WTC11 (cell line): ENCODE measurements at regions not wholly inside any gene's neighbourhood (a gene's known extent, or its start where the extent isn't known, plus 50 kb on each side); places are given as distances from the start of the nearest gene placed in this dataset.

Experiments used
- ATAC-seq: fragments of 200-7000 bp; cut with Tn5 transposase; 2 replicates; pipeline ENCODE4 v1.10.0; 2021; ENCODE audit warnings: mild to moderate bottlenecking, moderate library complexity
- CTCF ChIA-PET: fragments of 300-600 bp; sonication (Branson Sonifier 250); formaldehyde crosslinking; loops from one replicate; lab custom pipeline; 2021; ENCODE audit warnings: antibody characterized with exemption; lab: Charles Lee
- POLR2A ChIA-PET: fragments of 350-600 bp; sonication (Branson Sonifier 250); formaldehyde crosslinking; loops from one replicate; lab custom pipeline; 2021; ENCODE audit warnings: antibody characterized with exemption; lab: Charles Lee
- DNase-seq: peaks from one replicate; pipeline ENCODE4 v3.0.0; 2021; ENCODE audit warnings: low spot score
- H3K27ac Mint-ChIP-seq: 2 replicates; pipeline ENCODE4 v1.8.0; 2021; ENCODE audit warnings: mixed read lengths
- H3K27me3 Mint-ChIP-seq: 2 replicates; pipeline ENCODE4 v1.8.0; 2021; ENCODE audit warnings: low read depth, mild to moderate bottlenecking, moderate library complexity, mixed read lengths
- H3K36me3 Mint-ChIP-seq: 2 replicates; pipeline ENCODE4 v1.8.0; 2021; ENCODE audit warnings: mixed read lengths
- H3K4me1 Mint-ChIP-seq: 2 replicates; pipeline ENCODE4 v1.8.0; 2022; ENCODE audit warnings: mixed read lengths
- H3K4me3 Mint-ChIP-seq: 2 replicates; pipeline ENCODE4 v1.8.0; 2021; ENCODE audit warnings: mild to moderate bottlenecking, moderate library complexity, mixed read lengths
- H3K9me3 Mint-ChIP-seq: 2 replicates; pipeline ENCODE4 v1.8.0; 2021; ENCODE audit warnings: mixed read lengths
- ATF1 ChIP-seq: sonication (generic); formaldehyde crosslinking; IDR thresholded peaks from 2 replicates; pipeline ENCODE4 v1.8.1; 2023; ENCODE audit warnings: mild to moderate bottlenecking, moderate library complexity, missing genetic modification reagents
- CREM ChIP-seq: sonication (generic); formaldehyde crosslinking; IDR thresholded peaks from 2 replicates; pipeline ENCODE4 v1.8.1; 2022; ENCODE audit warnings: mild to moderate bottlenecking, missing genetic modification reagents, moderate library complexity
- ESRRA ChIP-seq: sonication (generic); formaldehyde crosslinking; IDR thresholded peaks from 2 replicates; pipeline ENCODE4 v1.8.1; 2022; ENCODE audit warnings: mild to moderate bottlenecking, missing genetic modification reagents, borderline replicate concordance
- FOXK1 ChIP-seq: sonication (generic); formaldehyde crosslinking; IDR thresholded peaks from 2 replicates; pipeline ENCODE4 v1.8.0; 2022; ENCODE audit warnings: mild to moderate bottlenecking, moderate library complexity, missing genetic modification reagents
- FOXP1 ChIP-seq: sonication (generic); formaldehyde crosslinking; IDR thresholded peaks from 2 replicates; pipeline ENCODE4 v1.8.0; 2022; ENCODE audit warnings: missing genetic modification reagents, mild to moderate bottlenecking, moderate library complexity, borderline replicate concordance
- GRHL2 ChIP-seq: fragments of 250-450 bp; sonication (Bioruptor Pico); IDR thresholded peaks from 2 replicates; pipeline ENCODE4 v1.8.0; 2022; ENCODE audit warnings: mild to moderate bottlenecking, moderate library complexity; ENCODE audit not compliant: insufficient replicate concordance, severe bottlenecking
- GTF2I ChIP-seq: fragments of 250-450 bp; sonication (Bioruptor Pico); conservative IDR thresholded peaks from 2 replicates; pipeline ENCODE4 v1.4.0; 2021; ENCODE audit warnings: mild to moderate bottlenecking
- IRF2 ChIP-seq: sonication (generic); formaldehyde crosslinking; IDR thresholded peaks from 2 replicates; pipeline ENCODE4 v1.8.0; 2022; ENCODE audit warnings: low read depth, missing genetic modification reagents, borderline replicate concordance
- JAZF1 ChIP-seq: fragments of 250-450 bp; sonication (Bioruptor Pico); IDR thresholded peaks from 2 replicates; pipeline ENCODE4 v1.9.0; 2021; ENCODE audit warnings: moderate library complexity, mild to moderate bottlenecking, inconsistent platforms
- JUN ChIP-seq: sonication (generic); formaldehyde crosslinking; IDR thresholded peaks from 2 replicates; pipeline ENCODE4 v1.8.0; 2023; ENCODE audit warnings: mild to moderate bottlenecking, missing genetic modification reagents
- KAT7 ChIP-seq: sonication (generic); formaldehyde crosslinking; IDR thresholded peaks from 2 replicates; pipeline ENCODE4 v1.8.1; 2023; ENCODE audit warnings: missing genetic modification reagents, mild to moderate bottlenecking, borderline replicate concordance
- MXD4 ChIP-seq: fragments of 250-450 bp; sonication (Bioruptor Pico); IDR thresholded peaks from 2 replicates; pipeline ENCODE4 v1.8.0; 2021; ENCODE audit warnings: mild to moderate bottlenecking, moderate library complexity, borderline replicate concordance
- NR1H2 ChIP-seq: sonication (generic); formaldehyde crosslinking; IDR thresholded peaks from 2 replicates; pipeline ENCODE4 v1.9.0; 2021; ENCODE audit warnings: mild to moderate bottlenecking, moderate library complexity, missing genetic modification reagents
- NR3C1 ChIP-seq: sonication (generic); formaldehyde crosslinking; conservative IDR thresholded peaks from 2 replicates; pipeline ENCODE4 v1.8.1; 2023; ENCODE audit warnings: low read depth, mild to moderate bottlenecking, missing genetic modification reagents
- OVOL2 ChIP-seq: fragments of 250-450 bp; sonication (Bioruptor Pico); IDR thresholded peaks from 2 replicates; pipeline ENCODE4 v1.9.0; 2021; ENCODE audit warnings: mild to moderate bottlenecking, borderline replicate concordance
- SMAD3 ChIP-seq: sonication (generic); formaldehyde crosslinking; IDR thresholded peaks from 2 replicates; pipeline ENCODE4 v1.8.0; 2022; ENCODE audit warnings: missing genetic modification reagents, mild to moderate bottlenecking, borderline replicate concordance
- SOX15 ChIP-seq: fragments of 250-450 bp; sonication (Bioruptor Pico); IDR thresholded peaks from 2 replicates; pipeline ENCODE4 v1.9.0; 2021; ENCODE audit warnings: mild to moderate bottlenecking
- TEAD4 ChIP-seq: sonication (generic); formaldehyde crosslinking; IDR thresholded peaks from 2 replicates; pipeline ENCODE4 v1.8.0; 2022; ENCODE audit warnings: mild to moderate bottlenecking, missing genetic modification reagents
- TP53 ChIP-seq: sonication (generic); formaldehyde crosslinking; IDR thresholded peaks from 2 replicates; pipeline ENCODE4 v1.8.1; 2023; ENCODE audit warnings: mild to moderate bottlenecking, missing genetic modification reagents
- ZNF232 ChIP-seq: sonication (generic); formaldehyde crosslinking; IDR thresholded peaks from 2 replicates; pipeline ENCODE4 v1.8.0; 2022; ENCODE audit warnings: mild to moderate bottlenecking, missing genetic modification reagents
- ZNF263 ChIP-seq: sonication (generic); formaldehyde crosslinking; IDR thresholded peaks from 2 replicates; pipeline ENCODE4 v1.8.1; 2022; ENCODE audit warnings: low read depth, mild to moderate bottlenecking, moderate library complexity, missing genetic modification reagents
- ZNF396 ChIP-seq: fragments of 250-450 bp; sonication (Bioruptor Pico); IDR thresholded peaks from 2 replicates; pipeline ENCODE4 v1.8.0; 2021; ENCODE audit warnings: mild to moderate bottlenecking, moderate library complexity, borderline replicate concordance
- TF ChIP-seq, protein P1 (sequence below): fragments of 250-450 bp; sonication (Bioruptor Pico); IDR thresholded peaks from 2 replicates; pipeline ENCODE4 v1.9.0; 2021; ENCODE audit warnings: moderate library complexity, mild to moderate bottlenecking, inconsistent platforms, borderline replicate concordance
- TF ChIP-seq, protein P2 (sequence below): sonication (generic); formaldehyde crosslinking; IDR thresholded peaks from 2 replicates; pipeline ENCODE4 v1.8.1; 2022; ENCODE audit warnings: low read depth, missing genetic modification reagents, borderline replicate concordance
- TF ChIP-seq, protein P3 (sequence below): sonication (generic); formaldehyde crosslinking; IDR thresholded peaks from 2 replicates; pipeline ENCODE4 v1.8.0; 2022; ENCODE audit warnings: mild to moderate bottlenecking, missing genetic modification reagents
- TF ChIP-seq, protein P4 (sequence below): sonication (generic); formaldehyde crosslinking; IDR thresholded peaks from 2 replicates; pipeline ENCODE4 v1.8.0; 2023; ENCODE audit warnings: mild to moderate bottlenecking, missing genetic modification reagents
- TF ChIP-seq, protein P5 (sequence below): sonication (generic); formaldehyde crosslinking; IDR thresholded peaks from 2 replicates; pipeline ENCODE4 v1.8.1; 2022; ENCODE audit warnings: mild to moderate bottlenecking, missing genetic modification reagents, moderate library complexity, borderline replicate concordance
- TF ChIP-seq, protein P6 (sequence below): fragments of 250-450 bp; sonication (Bioruptor Pico); conservative IDR thresholded peaks from 2 replicates; pipeline ENCODE4 v1.9.0; 2021; ENCODE audit warnings: mild to moderate bottlenecking

DNA sequence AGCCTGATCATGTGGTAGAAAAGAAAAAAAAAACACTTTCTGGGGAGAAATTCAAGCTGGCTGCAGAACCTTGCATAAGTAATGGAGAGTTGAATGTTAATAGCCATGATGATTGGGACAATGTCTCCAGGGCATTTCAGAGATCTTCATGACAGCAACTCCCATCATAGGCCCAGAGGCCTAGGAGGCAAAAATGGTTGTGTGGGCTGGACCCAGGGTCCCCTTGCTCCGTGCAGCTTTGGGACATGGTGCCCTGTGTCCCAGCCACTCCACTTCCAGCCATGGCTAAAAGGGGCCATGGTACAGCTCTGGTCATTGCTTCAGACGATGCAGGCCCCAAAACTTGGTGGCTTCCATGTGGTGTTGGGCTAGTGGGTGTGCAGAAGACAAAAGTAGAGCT, 1170.9 kb downstream of the C4orf33 start (continued):
- TF ChIP-seq, protein P1, sequence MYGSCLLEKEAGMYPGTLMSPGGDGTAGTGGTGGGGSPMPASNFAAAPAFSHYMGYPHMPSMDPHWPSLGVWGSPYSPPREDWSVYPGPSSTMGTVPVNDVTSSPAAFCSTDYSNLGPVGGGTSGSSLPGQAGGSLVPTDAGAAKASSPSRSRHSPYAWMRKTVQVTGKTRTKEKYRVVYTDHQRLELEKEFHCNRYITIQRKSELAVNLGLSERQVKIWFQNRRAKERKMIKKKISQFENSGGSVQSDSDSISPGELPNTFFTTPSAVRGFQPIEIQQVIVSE = no peak
- TF ChIP-seq ATF1 (no peak), TP53 (CRISPR knock-in tag) (no peak), SMAD3 (no peak), FOXP1 (CRISPR knock-in tag) (no peak), OVOL2 (CRISPR knock-in tag) (no peak), NR3C1 (CRISPR knock-in tag) (no peak)
- TF ChIP-seq, protein P2, sequence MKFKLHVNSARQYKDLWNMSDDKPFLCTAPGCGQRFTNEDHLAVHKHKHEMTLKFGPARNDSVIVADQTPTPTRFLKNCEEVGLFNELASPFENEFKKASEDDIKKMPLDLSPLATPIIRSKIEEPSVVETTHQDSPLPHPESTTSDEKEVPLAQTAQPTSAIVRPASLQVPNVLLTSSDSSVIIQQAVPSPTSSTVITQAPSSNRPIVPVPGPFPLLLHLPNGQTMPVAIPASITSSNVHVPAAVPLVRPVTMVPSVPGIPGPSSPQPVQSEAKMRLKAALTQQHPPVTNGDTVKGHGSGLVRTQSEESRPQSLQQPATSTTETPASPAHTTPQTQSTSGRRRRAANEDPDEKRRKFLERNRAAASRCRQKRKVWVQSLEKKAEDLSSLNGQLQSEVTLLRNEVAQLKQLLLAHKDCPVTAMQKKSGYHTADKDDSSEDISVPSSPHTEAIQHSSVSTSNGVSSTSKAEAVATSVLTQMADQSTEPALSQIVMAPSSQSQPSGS (CRISPR knock-in tag) = no peak
- TF ChIP-seq, protein P3, sequence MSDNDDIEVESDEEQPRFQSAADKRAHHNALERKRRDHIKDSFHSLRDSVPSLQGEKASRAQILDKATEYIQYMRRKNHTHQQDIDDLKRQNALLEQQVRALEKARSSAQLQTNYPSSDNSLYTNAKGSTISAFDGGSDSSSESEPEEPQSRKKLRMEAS (CRISPR knock-in tag) = no peak
- TF ChIP-seq, all 79 proteins: peak for 0

GRCh38 chr4:130288576-130288975, 1192.6 kb downstream of the C4orf33 start:
- no peak for DNase-seq
- Mint-ChIP-seq H3K4me3 (no peak overlapping the region), H3K4me1 (peaks cover 10% of the 10 kb centered on the region), H3K27ac (no peak overlapping the region), H3K36me3 (no peaks in the 10 kb centered on the region), H3K9me3 (peaks cover 6% of the 10 kb centered on the region), H3K27me3 (no peaks in the 10 kb centered on the region)
- ChIA-PET CTCF (no interaction called here), POLR2A (no interaction called here)
- no peak for TF ChIP-seq MXD4 (CRISPR knock-in tag)
- TF ChIP-seq KAT7 (CRISPR knock-in tag) = no peak
- no peak for TF ChIP-seq SOX15 (CRISPR knock-in tag)
- TF ChIP-seq, protein P4, sequence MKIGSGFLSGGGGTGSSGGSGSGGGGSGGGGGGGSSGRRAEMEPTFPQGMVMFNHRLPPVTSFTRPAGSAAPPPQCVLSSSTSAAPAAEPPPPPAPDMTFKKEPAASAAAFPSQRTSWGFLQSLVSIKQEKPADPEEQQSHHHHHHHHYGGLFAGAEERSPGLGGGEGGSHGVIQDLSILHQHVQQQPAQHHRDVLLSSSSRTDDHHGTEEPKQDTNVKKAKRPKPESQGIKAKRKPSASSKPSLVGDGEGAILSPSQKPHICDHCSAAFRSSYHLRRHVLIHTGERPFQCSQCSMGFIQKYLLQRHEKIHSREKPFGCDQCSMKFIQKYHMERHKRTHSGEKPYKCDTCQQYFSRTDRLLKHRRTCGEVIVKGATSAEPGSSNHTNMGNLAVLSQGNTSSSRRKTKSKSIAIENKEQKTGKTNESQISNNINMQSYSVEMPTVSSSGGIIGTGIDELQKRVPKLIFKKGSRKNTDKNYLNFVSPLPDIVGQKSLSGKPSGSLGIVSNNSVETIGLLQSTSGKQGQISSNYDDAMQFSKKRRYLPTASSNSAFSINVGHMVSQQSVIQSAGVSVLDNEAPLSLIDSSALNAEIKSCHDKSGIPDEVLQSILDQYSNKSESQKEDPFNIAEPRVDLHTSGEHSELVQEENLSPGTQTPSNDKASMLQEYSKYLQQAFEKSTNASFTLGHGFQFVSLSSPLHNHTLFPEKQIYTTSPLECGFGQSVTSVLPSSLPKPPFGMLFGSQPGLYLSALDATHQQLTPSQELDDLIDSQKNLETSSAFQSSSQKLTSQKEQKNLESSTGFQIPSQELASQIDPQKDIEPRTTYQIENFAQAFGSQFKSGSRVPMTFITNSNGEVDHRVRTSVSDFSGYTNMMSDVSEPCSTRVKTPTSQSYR (CRISPR knock-in tag) = no peak
- TF ChIP-seq NR1H2 (CRISPR knock-in tag) = no peak
- no peak for TF ChIP-seq GRHL2
- no peak for TF ChIP-seq ZNF396 (CRISPR knock-in tag)
- TF ChIP-seq ZNF232 (CRISPR knock-in tag) = no peak
- no peak for TF ChIP-seq GTF2I (CRISPR knock-in tag)
- TF ChIP-seq JUN = no peak
- no peak for TF ChIP-seq CREM
- TF ChIP-seq FOXK1 = no peak
- no peak for ATAC-seq

- Mint-ChIP-seq H3K27me3 (no peaks in the 10 kb centered on the region), H3K9me3 (peaks cover 6% of the 10 kb centered on the region), H3K4me1 (peaks cover 18% of the 10 kb centered on the region), H3K36me3 (no peaks in the 10 kb centered on the region), H3K4me3 (no peak overlapping the region), H3K27ac (no peak overlapping the region)
- DNase-seq = no peak
- CTCF ChIA-PET = no interaction called here
- POLR2A ChIA-PET = interaction anchor here (0.7 kb wide), 1 partner anchor 33 kb away, joined by 7 read pairs; no protein-coding TSS in a partner anchor
- ATAC-seq = no peak
- TF ChIP-seq, protein P5, sequence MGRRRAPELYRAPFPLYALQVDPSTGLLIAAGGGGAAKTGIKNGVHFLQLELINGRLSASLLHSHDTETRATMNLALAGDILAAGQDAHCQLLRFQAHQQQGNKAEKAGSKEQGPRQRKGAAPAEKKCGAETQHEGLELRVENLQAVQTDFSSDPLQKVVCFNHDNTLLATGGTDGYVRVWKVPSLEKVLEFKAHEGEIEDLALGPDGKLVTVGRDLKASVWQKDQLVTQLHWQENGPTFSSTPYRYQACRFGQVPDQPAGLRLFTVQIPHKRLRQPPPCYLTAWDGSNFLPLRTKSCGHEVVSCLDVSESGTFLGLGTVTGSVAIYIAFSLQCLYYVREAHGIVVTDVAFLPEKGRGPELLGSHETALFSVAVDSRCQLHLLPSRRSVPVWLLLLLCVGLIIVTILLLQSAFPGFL (CRISPR knock-in tag) = no peak
- TF ChIP-seq ESRRA (CRISPR knock-in tag) = no peak
- TF ChIP-seq IRF2 (CRISPR knock-in tag) = no peak
- TF ChIP-seq, protein P3 (CRISPR knock-in tag) = no peak
- no peak for TF ChIP-seq JAZF1 (CRISPR knock-in tag)
- no peak for TF ChIP-seq TEAD4 (CRISPR knock-in tag)
- TF ChIP-seq ZNF263 (CRISPR knock-in tag) = no peak
- TF ChIP-seq, protein P6, sequence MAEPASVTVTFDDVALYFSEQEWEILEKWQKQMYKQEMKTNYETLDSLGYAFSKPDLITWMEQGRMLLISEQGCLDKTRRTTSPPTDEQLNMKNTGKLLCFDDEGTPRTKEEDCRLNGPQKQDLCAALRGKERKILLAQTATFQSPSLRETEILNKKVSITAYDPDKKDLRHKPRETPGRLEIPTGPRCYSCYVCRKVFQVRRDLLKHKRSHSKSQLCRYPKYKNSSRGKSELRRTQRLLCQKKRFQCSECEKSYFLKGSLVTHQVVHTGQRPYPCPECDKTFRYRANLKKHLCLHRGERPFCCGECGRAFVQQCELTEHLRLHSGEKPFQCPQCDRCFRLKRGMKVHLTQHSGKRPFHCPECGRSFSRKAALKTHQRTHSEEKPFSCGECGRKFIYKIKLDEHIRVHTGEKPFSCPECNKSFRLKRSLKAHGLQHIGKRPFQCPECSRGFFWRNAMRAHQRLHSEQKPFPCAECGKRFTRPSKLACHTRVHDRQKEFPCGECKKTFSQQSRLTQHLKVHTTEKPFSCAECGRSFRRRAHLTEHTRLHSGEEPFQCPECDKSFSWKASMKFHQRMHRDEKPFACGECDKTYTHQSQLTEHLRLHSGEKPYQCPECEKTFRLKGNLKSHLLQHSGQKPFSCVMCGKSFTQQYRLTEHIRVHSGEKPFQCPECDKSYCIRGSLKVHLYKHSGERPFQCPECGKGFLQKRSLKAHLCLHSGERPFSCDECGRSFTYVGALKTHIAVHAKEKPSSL (CRISPR knock-in tag) = no peak
Measured at GRCh38 chr4:130293692-130294091, 1197.7 kb downstream of the C4orf33 start.
